Iris pigment epithelial cell (primary cell): ENCODE measurements at regions not wholly inside any gene's neighbourhood (a gene's known extent, or its start where the extent isn't known, plus 50 kb on each side); places are given as distances from the start of the nearest gene placed in this dataset.

Experiments
- DNase-seq: peaks from one replicate; pipeline ENCODE4 v3.0.0-alpha.2; 2011; ENCODE audit warnings: low read depth

DNA sequence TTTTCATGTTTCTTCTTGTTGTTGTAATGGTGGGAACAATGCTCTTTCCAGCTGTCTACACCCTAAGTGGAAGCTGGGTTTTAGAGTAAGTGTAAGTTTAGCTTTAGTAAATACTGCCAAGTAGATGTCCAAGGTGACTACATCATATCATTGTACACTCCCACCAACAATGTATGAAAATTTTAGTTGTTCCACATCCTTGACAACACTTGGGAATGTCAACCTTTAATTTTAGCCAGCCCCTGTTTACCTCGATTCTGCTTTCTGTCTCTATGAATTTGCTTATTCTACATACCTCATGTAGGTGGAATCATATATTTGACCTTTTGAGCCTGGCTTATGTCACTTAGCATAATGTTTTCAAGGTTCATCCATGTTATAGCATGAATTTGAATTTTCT, 93.0 kb downstream of the MTPAP start:
- no peak for DNase-seq

DNA sequence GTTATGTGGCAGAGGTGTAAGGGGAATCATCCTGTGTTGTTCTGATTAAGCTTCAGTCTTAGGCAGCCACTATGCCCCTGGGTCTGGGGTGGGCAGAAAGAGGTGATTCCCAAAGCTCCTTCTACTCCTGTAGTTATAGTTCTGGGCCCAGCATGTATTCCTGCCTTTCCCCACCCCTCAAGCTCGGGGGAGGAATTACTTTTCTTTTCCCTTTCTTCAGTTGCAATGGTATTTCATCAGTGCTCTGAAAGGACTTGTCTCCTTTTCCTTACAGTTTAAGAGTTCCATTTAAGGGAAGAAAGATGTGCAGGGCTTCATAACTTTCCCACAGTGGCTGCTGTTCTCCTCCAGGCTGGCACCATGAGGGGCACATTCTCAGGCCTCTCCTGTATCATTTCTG, 94.2 kb downstream of the MTPAP start:
- no peak for DNase-seq

DNA sequence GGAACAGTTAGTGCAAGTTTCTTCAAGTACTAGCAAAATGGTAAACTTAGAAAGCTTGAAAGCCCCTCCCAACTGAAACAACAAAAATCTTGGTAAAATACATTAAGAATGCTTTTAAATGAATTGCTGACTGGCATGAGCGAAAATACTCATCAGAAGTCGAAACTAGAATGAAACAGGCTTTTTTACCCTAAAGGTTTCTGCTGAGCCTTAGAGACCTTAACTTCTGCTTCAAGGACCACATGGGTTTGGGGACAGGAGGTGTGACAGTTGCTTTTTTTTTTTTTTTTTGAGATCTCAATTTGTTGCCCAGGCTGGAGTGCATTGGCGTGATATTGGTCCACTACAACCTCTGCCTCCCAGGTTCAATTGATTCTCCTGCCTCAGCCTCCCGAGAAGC, 100.3 kb downstream of the MTPAP start:
- no peak for DNase-seq

DNA sequence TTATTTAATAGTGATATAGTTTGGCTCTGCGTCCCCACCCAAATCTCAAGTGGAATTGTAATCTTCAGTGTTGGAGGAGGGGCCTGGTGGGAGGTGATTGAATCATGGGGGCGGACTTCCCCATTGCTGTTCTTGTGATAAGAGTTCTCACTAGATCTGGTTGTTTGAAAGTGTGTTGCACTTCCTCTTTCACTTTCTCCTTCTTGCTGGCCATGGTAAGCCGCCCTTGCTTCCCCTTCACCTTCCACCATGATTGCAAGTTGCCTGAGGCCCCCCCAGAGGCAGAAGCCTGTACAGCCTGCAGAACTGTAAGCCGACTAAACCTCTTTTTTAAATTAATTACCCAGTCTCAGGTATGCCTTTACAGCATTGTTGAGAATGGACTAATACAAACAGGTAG, 101.4 kb downstream of the MTPAP start:
- DNase-seq = no peak

DNA sequence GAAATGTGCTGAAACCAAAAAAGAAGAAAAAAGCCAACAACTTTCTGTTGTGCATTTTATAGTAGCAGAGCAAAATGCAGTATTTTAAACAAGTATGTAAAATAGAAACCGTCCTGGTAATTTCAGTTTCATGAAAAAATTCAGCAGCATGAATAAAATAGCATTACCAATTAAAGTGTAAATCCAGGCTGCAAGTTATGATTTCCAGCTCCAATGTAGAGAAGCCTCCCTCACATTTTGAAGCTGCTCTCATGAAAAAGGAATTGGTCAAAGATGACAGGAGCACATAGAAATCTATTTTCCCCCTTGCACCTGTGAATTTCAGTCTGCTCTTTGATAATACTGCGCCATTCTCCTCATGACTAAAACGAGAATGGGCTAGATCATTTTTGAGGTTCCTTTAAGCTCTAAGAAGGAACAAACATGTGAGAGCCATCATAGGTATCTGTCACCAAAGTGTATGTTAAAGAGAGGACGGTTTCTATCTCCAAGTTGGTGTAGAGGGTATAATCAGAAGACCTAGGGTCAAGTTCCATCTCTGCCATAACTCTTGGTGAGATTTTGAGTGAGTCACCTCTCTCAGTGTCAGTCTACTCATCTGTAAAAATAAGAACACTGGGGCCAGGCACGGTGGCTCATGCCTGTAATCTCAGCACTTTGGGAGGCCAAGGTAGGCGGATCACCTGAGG, 107.5 kb downstream of the MTPAP start:
- no peak for DNase-seq

DNA sequence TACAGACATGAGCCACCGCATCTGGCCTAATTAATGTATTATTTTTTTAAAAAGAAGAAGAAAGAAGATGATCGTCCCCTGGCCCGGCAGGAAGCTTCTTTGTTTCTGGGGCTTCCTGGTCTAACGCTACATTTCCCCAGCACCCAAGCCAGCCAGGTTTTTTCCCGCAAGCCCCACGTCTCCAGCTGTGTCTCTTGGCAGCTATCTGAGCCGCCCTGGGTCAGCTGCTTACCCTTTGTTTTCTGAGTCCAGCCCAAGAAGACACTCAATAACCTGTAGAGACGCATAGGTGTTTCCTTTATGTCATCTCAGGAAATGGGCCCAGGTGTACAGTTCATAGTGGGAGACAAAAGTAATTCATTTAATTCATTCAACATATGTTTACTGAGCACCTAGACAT, 110.2 kb downstream of the MTPAP start:
- no peak for DNase-seq

DNA sequence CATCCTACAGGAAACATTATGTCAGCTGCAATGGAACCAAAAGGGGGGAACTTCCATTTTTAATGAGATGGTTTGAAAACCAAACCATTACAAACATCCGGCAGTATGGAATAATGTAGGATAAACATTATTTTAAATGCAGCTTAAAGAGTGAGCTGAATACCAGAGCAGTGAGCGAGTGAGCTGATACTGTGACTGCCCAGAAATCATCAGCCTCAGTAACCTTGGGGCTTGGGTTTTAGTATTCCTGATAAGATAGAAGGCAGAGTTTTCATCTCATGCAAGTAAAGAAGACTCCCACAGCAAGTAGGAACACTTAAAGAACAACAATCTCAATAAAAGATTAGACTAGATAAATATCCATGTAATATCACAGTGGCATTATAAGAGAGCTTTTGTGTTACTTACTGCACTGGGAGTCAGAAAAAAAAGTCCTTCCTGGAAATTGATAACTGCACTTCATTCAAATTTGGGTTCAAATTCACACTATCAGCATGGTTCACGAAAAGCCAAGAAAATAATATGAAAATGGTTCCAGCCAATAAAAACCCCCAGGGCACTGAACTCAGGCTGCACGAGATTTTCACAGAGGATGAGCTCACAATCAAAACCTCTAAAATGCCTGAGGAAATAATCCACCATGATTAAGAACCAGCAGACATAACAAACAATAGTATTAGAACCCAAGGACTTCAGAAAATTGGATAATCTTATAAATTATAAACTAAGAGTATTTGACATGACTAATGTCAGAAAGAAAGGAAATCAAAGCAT, 115.7 kb downstream of the MTPAP start:
- peak; percentile 72 for DNase-seq

DNA sequence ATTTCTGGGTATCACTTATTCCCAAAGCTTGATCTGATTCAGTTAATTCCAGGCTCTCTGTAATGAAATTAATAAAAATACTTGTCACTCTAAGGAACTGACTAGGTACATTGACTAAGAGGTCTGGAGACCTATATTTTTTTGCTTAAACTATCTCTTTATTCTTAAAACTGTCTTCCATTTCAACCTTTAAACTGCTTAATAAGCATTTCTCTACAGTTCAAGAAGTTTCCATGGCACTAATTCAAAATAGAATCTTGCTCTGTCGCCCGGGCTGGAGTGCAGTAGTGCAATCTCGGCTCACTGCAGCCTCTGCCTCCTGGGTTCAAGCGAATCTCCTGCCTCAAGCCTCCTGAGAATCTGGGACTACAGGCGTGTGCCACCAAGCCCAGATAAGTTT, 117.4 kb downstream of the MTPAP start:
- no peak for DNase-seq

DNA sequence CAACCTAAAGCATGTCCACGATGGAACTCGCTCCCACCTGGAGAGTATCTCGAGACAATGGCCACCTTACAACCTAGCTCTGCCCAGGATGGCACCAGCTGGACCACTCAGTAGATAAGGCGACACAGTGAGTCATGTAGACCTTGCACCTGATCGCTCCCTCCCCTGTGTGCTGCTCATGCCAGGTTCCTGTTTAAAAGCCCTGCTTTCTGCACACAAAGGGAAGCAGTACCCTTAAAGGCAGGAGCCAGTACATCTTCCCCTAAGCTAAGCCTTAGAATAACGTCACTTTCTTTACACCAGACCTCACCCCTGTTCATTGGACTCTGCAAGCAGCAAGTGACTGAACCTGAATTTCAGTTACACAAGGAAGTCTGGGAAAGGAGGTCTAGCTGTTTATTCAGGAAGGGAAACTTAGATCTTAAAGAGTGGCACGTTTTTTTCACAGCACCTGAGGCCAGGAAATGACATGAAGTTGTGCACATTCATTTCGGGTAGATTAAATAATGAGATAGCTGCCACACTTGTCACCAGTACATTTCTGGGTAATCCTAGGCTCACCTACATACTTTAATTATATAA, 117.9 kb downstream of the MTPAP start:
- no peak for DNase-seq

DNA sequence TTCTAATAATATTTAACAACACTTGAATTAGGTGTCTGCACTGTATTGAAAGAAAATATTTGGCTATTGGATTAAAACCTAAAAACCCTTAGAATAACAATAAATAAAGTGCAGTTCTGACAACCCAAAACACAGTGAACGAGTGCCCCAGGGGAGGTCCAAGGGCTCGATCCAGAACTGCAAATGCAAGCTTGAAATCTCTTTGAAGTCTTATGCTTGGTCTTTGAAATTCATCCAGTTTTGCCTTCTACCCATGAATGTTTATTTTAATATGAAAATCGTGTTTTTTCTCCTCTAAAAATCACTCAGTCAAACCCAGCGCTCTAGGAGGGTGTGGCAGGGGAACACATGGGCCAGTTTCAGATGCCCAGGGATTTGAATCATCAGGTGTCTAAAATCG, 119.5 kb downstream of the MTPAP start:
- no peak for DNase-seq

DNA sequence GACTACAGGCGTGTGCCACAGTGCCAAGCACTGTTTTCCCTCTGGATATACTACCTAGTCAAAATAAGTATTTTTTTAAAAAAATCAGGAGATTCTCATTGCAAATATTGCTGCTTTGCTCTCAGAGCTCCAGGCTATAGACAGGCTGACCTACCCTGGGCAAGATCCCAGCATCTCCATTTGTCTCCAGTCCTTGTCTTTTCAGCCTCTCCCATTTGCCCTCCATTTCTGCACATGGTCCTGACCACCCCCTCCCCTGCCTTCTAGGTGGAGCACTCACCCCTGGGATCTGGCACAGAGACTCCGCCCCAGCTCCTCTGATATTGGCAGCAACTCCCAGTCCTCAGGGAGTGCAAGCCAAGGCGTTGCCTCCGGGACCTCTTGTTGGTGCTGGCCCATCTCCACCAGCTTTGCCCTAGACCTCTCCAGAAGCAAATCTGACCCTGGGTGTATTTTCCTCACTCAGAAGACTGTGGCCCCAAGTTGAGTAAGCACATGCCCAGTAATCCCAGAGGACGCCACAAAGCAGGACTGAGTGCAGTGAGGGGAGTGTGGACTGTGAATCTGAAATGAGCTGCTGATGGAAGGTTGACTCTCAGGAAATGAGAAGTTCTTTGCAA, 120.6 kb downstream of the MTPAP start:
- DNase-seq = no peak

DNA sequence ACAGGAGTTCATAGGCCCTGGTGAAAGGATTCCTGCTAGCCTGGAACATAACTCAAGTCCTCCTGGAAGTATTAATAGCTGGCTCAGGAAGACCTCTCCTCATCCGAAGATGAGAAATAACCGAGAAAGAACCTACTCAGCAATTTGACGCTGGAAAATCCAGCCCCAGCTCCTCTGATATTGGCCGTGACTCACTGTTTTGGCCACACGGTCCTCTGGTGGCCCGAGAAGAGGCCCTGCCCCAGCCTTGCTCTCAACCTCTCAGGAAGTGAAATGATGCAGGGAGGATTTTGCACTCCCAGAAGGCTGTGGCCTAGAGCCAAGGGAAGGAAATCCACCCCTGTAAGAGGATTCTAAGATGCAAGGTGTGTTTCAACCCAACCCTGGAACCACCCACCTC, 121.6 kb downstream of the MTPAP start:
- DNase-seq = peak; percentile 46

DNA sequence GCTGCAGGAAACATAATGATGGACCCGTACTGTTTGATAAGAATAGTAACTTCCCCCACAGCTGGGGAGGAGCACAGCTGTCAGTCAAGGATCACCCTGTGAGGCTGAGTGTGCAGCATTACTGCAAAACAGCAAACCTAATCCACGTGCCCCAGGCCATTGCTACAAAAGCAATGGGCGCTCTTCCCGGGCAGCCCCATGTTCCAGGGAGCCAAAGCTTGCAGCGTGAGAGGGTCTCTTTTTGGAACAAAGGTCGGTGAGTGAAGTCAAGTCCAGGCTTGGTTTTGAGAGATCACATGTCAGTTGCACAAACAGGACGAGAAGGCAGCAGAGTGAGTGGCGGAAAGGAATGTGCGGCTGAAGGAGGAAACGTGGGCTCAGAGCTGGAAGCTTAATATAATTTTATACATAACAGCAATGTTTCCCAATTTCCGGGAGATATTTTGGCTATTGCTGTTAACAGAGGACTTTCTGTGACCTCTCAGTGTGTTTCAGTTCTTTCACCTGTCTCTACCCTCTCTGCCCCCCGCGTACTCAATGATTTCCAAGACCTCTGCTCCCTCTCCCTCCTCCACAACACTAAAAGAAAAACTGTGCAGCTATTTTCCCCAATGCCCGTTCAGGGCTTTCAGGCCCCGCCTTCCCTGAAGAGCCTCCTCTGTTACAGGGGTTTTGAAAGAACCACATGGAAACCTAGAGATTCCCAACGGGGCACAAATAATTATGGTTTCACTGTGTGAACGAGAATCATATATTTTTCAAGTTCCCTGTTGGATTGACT, 128.9 kb downstream of the MTPAP start:
- peak; percentile 84 for DNase-seq

DNA sequence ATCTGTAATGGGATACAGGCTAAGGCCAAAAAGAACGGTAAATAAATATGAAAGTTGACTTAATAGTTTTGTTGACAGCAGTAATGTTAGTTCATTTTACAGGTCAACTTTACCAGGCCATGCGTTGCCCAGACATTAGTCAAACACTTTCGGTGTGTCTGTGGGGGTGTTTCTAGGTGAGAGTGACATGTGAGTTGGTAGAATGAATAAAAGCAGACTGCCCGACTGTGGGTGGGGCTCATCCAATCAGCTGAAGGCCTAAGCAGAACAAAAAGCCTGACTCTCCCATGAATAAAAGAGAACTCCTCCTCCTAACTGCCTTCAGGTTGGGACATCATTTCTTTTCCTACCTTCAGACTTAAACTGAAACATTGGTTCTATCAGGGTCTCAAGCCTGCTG, 132.3 kb downstream of the MTPAP start:
- DNase-seq = no peak

DNA sequence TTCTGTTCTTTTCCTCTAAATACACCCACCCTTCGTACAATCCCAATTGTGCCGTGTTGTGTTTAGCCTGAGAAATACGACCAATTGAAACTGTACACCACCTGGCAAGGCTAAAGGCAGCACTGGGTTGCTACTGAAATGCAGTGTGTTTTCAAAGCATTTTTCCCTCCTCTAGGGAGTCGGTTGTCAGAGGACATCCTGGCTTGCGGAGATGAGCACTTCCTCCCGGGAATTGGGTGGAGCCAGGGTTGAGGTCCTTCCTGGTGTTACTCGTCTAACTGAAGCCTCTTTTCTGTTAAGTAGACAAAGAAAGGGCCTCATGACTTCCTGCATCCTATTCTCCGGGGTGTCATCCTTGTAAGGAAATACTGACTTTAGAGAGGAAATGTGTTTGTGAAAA, 133.5 kb downstream of the MTPAP start:
- peak; percentile 49 for DNase-seq

DNA sequence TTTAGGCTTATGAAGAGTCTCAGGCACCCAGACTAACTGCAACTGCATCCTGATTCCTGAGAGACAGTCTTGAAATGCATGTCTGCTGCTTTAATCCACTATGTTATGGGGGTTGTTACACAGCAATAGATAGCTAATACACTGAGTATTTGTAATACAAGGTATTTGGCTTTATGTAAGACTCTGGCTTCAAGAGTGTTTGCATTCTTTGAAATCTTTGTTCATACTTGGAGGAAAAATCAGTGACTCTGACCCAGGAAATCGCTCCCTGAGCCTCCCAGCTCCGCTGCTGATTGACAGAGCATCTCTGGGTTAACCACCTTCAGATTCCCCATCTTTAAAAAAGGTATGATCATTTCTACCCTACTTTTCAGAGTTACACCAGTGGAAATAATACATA, 133.9 kb downstream of the MTPAP start:
- peak; percentile 63 for DNase-seq

DNA sequence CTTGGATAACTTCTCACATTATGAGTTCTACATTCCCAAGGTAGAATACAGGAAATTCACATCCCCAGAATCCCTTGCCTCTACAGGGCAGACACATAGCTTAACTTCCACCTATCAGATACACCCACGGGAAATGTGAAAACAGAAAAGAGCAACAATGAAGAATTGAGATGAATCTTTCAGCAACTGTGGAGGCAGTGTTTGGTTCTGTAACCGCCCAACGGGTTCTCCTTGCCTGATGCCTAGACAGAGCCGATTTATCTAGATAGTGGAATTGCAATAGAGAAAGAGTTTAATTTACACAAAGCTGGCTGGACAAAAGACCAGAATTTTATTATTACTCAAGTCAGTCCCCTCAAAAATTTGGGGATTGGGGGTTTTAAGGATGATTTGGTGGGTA, 138.8 kb downstream of the MTPAP start:
- no peak for DNase-seq

DNA sequence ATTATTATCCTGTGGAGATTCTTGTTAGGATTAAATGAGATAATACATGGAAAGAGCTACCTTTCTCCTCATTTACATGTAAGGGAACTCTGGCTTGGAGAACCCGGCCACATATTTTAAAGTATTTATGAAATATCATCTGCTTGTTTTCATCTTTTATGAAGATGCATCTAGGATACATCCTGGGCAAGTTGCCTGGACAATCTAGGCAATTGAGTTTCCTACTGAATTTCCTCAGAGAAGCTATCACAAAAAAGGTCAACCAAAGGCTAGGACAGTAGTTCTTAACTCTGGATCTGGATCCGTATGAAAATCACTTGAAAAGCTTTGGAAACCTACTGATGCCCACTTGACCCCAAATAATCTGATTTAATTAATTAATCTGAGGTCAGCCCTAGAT, 140.7 kb downstream of the MTPAP start:
- DNase-seq = no peak

DNA sequence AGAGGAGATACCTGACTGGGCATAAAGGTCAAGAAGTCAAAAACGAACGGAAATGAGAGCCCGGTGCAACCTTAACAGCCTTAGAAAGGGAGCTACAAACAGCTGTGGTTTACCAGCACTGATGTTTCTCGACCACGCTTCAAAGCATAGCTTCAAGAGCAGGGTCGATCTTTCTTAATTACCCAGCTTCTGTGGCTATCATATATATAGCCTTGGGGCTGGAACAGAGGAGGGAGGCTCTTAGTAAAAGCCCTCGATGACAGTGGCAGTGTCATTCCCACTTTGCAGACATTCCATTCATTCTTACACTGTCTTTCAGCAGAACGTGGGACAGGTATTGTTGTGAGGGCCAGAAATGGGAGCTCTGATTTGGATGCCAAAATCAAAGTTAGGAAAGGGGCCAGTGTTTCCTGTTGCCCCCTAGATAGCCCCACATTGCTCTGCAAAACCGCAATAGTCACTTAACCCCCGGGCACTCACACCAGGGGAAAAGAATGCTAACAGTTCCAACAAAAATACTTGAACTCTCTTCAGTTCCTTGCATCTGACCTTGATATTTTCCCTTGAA, 141.5 kb downstream of the MTPAP start:
- no peak for DNase-seq

DNA sequence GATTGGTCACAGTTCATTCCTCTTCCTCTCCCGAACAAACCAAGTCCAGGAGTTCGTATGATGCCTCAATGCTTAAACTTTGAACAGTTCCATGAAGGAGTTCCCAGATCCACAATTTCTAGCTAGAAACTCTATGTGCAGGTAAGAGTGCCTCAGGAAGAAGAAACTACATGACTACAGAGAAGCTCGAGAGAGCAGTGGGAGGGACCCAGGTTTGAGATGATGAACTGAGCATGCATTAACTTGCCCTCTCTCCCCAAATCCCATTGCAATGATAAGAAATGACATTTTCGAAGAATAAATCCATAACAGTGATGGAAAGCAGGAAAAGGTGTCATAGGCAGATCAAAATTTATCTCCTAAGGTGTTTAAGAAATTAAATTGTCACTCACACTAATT, 140.6 kb upstream of the JCAD start:
- no peak for DNase-seq

DNA sequence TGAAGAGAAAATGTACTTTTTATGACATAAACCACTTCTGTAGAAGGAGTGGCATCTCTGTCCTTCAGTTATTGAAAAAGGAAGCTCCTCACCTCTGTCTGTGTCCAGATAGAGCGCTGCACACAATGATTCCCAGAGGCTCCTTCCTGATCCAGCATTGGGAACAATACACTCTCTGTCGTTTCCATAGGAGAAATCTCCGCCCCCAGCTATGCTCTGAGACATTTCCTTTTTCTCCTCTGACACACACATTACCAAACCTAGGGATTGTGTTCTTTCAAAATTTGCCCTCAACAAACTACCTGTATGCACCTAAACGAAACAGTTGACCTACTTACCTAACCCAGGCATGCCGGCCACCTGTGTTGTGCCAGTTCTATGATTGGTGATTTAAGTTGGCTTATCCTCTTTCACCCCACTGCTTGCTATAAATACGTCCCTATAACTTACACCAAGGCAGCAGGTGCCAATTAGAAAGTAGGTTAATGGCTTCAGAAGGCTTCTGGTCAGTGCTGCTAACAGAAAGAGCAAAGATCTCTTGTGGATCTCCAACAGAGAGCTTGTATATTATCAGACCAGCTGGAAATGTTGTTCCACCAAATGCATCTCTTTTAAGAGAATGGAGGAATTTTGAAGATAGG, 140.1 kb upstream of the JCAD start:
- no peak for DNase-seq
